ENCODE measurements at regions not wholly inside any gene's neighbourhood (a gene's known extent, or its start where the extent isn't known, plus 50 kb on each side); places are given as distances from the start of the nearest gene placed in this dataset.

GRCh38 chr10:3412071-3412582 is 239.5 kb upstream of the PITRM1 start:
- WGBS, 2 experiments (ENCODE audit: extremely low coverage in 2 of 2, insufficient read length in 1 of 2): 100% methylated on average over 1 of the region's 5 CpGs; no CpG with 5 or more reads in 1 of the 2 experiments
- CTCF ChIA-PET: no interaction called here

More at GRCh38 chr10:3412071-3412582, 239.5 kb upstream of the PITRM1 start:
- no peak overlapping the region for H3K4me3 ChIP-seq (ENCODE audit: insufficient read depth, low read depth, low read length)
- no peak overlapping the region for H3K18ac ChIP-seq (ENCODE audit: low read depth, low read length)
- H2AK9ac ChIP-seq (replicated peaks; ENCODE audit: low read depth, low read length, poor library complexity): no peak overlapping the region
- no peaks in the 10 kb centered on the region for H3K9me1 ChIP-seq (ENCODE audit: insufficient read depth, low read length)
- H3K4ac ChIP-seq (ENCODE audit: low read depth, low read length): no peak overlapping the region
- no peak overlapping the region for H2BK5ac ChIP-seq (ENCODE audit: low read depth, low read length, poor library complexity, severe bottlenecking)
- no peak overlapping the region for H4K8ac ChIP-seq (ENCODE audit: low read depth in 2 of 2, low read length in 2 of 2)
- no peak overlapping the region for H2BK15ac ChIP-seq (ENCODE audit: low read depth, low read length)
- H3K79me1 ChIP-seq (ENCODE audit: low read depth in 1 of 2, low read length in 2 of 2): no peaks in the 10 kb centered on the region
- no peak overlapping the region for H2AFZ ChIP-seq (replicated peaks; ENCODE audit: low read length, poor library complexity)
- H3K4me2 ChIP-seq (ENCODE audit: low read depth, low read length): no peak overlapping the region
- no peak overlapping the region for H3K14ac ChIP-seq (replicated peaks; ENCODE audit: low read depth, low read length)
- ATAC-seq (ENCODE audit: low read depth) (no peak), DNase-seq (no peak)
- no peaks in the 10 kb centered on the region for H3K36me3 ChIP-seq (ENCODE audit: control insufficient read depth, insufficient read depth, low read length)
- H3K27ac ChIP-seq (ENCODE audit: insufficient read depth, low read length): no peak overlapping the region
- no peaks in the 10 kb centered on the region; the same call in 1 of the 2 replicates for H3K4me1 ChIP-seq (ENCODE audit: control insufficient read depth, insufficient read depth, low read length)
- no peak overlapping the region for H2BK120ac ChIP-seq (ENCODE audit: low read depth, low read length)
- H3K27me3 ChIP-seq (ENCODE audit: control insufficient read depth, insufficient read depth, low read length): peaks cover 2% of the 10 kb centered on the region; the same call in 1 of the 2 replicates
- H3K9ac ChIP-seq (ENCODE audit: low read depth, low read length): no peak overlapping the region
- intact Hi-C loops (cut with micrococcal nuclease) (no loop called here), dilution Hi-C loops (cut with HindIII; ENCODE audit: low sequenced_read_pairs, unreplicated experiment) (no loop called here), in situ Hi-C loops (cut with MboI; ENCODE audit: low sequenced_read_pairs) (no loop called here)
- H2BK20ac ChIP-seq (ENCODE audit: low read depth, low read length): no peak overlapping the region
- H4K5ac ChIP-seq (ENCODE audit: low read depth, low read length): no peak overlapping the region
- no peak overlapping the region for H2AK5ac ChIP-seq (ENCODE audit: low read depth, low read length)
- TF ChIP-seq RFX5 (IDR thresholded peaks at IDR 0.05; ENCODE audit: low read depth, low read length): no peak
- TF ChIP-seq BHLHE40 (IDR thresholded peaks at IDR 0.05; ENCODE audit: low read depth, low read length): no peak
- TF ChIP-seq NFE2L2 (IDR thresholded peaks at IDR 0.05; ENCODE audit: low read depth, low read length): no peak
- H3K56ac ChIP-seq (ENCODE audit: extremely low read depth, insufficient read depth, low read length): no peak overlapping the region
- POLR2A ChIA-PET (ENCODE audit: unreplicated experiment): interaction anchor here (0.6 kb wide), 1 partner anchor 15 kb away, joined by 3 read pairs; no protein-coding TSS in a partner anchor
- no peak overlapping the region for H4K91ac ChIP-seq (ENCODE audit: insufficient read depth, low read depth, low read length)
- no peak overlapping the region for H3K23ac ChIP-seq (ENCODE audit: low read depth, low read length)
- BruUV-seq (replicated peaks): no TSS peak
- peaks cover 4% of the 10 kb centered on the region for H3K9me3 ChIP-seq (ENCODE audit: control insufficient read depth, insufficient read depth, low read length)
- no peaks in the 10 kb centered on the region for H4K20me1 ChIP-seq (ENCODE audit: insufficient read depth, low read length)
